ENCODE measurements at regions not wholly inside any gene's neighbourhood (a gene's known extent, or its start where the extent isn't known, plus 50 kb on each side); places are given as distances from the start of the nearest gene placed in this dataset.

- no peak for TF ChIP-seq CTCF (IDR thresholded peaks at IDR 0.05; ENCODE audit: borderline replicate concordance, extremely low read depth, low read length, poor library complexity, severe bottlenecking)
- no peak for TF ChIP-seq EZH2 (IDR thresholded peaks at IDR 0.05; ENCODE audit: borderline replicate concordance, low read depth, low read length, severe bottlenecking)
These were observed 485.1 kb upstream of the KLF6 start for GRCh38 chr10:4270116-4270515.

All from DND-41 (cell line).